Lung microvascular endothelial cell (primary cell): ENCODE measurements at regions not wholly inside any gene's neighbourhood (a gene's known extent, or its start where the extent isn't known, plus 50 kb on each side); places are given as distances from the start of the nearest gene placed in this dataset.
A peak's percentile ranks its signal among the peaks of the same experiment; 100 is the strongest.
"Not testable (repeated sequence)": the region's sequence is repeated elsewhere in the genome, so short reads cannot be mapped to it uniquely, and the experiment has no call there.

ENCODE experiments used
- DNase-seq, 2 donors: peaks; one replicate each; pipeline versions ENCODE4 v3.0.0 to v3.0.0-alpha.2; 2010; ENCODE audit warnings: low read depth in 2 of 2

DNA sequence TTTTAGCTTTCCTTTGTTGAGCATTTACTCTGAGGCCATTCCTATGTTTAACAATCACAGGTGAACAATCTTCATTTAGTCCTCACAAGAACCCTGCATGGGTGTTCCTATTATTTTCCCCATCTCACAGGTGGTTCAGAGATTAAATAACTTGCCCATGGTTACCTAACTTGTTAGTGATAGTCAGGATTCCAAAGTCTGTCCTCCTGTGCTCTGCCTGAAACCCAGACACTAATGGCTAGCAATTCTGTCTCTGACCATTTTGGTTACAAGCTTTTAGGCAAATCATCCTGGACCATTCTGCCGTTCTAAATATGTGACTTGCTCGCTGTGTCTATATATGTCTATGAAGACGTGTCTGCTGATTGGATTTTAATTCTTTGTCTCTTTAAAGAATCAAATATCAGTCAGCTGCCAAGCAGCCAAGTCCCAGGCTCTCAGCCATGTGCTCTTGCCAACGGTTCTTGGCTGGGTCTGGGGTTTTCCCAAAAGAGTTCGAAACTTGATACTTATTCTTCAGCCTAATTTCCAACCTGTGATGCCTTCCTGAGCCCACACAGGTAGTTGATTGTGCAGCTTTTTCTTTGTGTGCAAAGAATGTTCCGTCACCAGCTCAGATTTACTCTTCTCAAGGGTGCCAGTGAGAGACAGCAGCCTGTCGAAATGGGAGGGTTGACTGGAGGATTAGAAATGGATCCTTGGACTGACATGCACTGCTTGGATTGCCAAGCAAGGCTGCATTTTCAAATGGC, 121.7 kb downstream of the NREP start:
- DNase-seq: no peak

GRCh38 chr5:111631328-111631727, 119.0 kb upstream of the STARD4 start:
- DNase-seq: no peak

- DNase-seq: no peak
These were observed 116.6 kb upstream of the STARD4 start for GRCh38 chr5:111628901-111629300.

DNA sequence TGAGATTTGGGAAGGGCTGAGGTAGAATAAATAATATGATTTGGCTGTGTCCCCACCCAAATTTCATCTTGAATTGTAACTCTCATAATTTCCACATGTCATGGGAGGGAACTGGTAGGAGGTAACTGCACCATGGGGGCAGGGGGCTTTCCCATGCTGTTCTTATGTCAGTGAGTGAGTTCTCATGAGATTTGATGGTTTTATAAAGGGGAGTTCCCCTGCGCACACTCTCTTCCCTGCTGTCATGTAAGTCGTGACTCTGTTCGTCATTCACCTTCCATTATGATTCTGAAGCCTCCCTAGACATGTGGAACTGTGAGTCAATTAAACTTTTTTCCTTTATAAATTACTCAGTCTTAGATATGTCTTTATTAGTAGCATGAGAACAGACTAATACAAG, 115.5 kb upstream of the STARD4 start:
- DNase-seq: no peak

DNA sequence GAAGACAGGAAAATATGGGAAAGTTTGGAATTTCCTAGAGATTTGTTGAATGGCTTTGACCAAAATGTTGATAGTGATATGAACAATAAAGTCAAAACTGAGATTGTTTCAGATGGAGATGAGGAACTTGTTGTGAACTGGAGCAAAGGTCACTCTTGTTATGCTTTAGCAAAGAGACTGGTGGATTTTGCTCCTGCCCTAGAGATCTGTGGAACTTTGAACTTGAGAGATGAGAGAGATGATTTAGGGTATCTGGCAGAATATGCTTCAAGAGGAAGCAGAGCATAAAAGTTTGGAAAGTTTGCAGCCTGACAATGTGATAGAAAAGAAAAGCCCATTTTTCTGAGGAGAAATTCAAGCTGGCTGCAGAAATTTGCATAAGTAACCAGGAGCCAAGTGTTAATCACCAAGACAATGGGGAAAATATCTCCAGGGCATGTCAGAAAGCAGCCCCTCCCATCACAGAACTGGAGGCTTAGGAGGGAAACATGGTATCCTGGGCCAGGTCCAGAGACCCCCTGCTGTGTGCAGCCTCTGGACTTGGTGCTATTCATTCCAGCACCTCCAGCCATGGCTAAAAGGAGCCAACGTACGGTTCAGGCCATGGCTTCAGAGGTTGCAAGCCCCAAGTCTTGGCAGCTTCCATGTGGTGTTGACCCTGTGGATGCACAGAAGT, 114.3 kb upstream of the STARD4 start:
- DNase-seq: no peak

GRCh38 chr5:111618623-111619271, 106.4 kb upstream of the STARD4 start:
- no peak for DNase-seq

DNA sequence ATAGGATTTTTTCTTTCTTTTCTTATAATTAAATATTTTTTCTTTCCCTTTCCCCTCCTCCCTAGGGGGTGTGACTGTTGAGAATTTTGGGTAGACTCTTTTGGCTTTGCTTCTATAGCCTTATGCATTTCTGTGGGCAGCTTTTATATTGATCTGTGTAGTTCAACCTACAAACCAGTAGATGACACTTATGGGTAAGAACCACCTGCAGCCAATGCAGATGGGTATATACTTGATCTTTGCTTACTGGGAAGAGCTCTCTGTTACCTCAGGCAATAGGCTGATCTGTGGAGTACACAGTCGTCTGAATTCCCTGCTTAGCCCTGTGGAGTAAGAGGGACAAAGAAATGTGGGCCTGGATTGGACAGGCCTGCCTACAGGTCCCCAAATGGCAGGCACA, 102.7 kb upstream of the STARD4 start:
- no peak for DNase-seq

DNA sequence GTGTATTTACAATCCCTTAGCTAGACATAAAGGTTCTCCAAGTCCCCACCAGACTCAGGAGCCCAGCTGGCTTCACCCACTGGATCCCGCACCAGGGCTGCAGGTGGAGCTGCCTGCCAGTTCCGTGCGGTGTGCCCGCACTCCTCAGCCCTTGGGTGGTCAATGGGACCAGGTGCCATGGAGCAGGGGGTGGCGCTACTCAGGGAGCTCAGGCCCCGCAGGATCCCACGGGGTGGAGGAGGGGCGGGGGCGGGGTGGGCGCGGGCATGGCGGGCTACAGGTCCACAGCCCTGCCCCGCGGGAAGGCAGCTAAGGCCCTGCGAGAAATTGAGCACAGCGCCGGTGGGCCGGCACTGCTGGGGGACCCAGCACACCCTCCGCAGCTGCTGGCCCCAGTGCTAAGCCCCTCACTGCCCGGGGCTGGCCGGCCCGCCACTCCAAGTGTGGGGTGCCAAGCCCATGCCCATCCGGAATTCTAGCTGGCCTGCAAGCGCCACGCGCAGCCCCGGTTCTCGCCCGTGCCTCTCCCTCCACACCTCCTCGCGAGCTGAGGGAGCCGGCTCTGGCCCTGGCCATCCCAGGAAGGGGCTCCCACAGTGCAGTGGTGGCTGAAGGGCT, 99.8 kb upstream of the STARD4 start:
- not testable (repeated sequence) for DNase-seq

DNA sequence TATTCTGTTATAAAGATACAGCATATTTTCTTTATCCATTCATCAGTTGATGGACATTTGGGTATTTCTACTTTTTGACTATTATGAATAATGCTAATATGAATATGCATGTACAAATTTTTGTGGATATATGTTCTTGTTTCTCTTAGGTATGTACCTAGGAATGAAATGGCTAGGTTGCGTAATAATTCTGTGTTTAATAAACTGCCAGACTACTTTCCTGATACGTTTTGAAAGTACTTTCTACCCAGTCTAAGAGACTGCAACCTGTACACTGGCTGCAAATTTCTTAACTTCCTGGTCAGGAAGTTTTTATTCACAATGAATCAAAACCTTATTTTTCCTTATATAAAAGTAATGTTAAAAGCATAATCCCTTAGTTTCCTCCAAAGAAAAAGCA, 93.9 kb upstream of the STARD4 start:
- no peak for DNase-seq

GRCh38 chr5:111603446-111603827, 91.1 kb upstream of the STARD4 start:
- DNase-seq: no peak

DNA sequence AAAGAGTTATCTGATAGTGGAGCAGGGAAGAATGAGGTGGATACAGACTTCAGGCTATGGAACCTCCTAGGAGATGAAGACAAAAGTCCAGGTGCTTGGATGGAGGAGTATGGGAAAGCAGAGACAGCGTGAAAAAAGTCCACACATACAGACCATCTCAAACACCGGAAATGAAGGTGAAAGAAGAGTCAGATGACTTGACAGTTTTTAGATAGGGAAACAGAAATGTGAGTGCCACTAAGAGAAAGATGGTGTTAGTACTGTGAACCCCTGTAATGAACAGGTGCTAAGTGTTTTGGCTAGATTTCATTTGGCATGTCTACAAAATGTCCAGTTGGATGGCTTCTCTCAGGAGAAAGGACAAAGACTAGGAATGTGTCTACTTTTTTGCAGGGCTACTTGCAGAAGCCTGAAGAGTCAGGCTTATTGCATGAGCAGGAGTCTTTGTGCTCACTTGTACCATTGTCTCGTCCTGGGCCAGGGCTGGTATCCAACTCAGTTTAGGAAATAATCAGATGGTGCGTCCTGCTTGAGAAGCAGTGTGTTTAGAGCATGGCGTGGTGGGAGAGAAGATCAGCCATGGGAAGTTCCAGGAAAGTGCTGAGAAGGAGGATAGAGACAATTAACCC, 90.6 kb upstream of the STARD4 start:
- no peak for DNase-seq

DNA sequence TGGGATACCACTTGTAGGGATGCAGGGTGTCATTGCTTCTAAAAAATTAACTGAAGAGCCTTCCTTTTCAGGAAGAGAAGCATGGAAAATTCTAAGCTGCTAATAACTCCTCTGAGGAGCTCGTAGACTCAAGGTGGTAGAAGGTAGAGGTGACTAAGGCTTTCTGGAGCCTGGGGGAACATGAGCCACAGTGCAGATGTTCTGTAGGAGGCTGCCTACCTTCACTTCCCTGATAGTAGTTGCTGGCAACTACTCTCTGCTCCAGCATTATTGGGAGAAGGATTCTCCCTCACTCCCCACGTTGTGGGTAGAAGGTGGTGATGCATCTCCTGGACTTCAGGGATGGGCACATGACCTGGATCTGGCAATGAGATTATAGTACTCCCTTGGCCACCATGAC, 86.7 kb upstream of the STARD4 start:
- no peak for DNase-seq

GRCh38 chr5:111597491-111597890, 85.2 kb upstream of the STARD4 start:
- no peak for DNase-seq

GRCh38 chr5:111596705-111597104, 84.4 kb upstream of the STARD4 start:
- DNase-seq: no peak

GRCh38 chr5:111595425-111595824, 83.1 kb upstream of the STARD4 start:
- no peak for DNase-seq

- no peak for DNase-seq
These were observed 77.0 kb upstream of the STARD4 start for GRCh38 chr5:111589316-111589715.

- DNase-seq: no peak
These were observed 75.4 kb upstream of the STARD4 start for GRCh38 chr5:111587728-111588127.

DNA sequence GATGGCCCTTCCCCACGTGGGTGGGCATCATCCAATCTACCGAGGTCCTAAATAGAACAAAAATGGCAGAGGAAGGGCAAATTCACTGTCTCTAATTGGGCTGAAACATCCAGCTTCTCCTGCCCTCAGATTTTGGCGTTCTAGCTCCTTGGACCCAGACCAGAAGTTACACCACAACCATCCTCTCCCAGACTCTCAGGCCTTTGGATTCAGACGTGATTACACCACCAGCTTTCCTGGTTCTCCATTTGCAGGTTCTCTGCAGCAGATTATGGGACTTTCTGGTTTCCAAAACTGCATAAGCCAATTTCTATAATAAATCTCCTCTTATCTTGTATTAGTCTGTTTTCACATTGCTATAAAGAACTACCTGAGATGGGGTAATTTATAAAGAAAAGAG, 73.6 kb upstream of the STARD4 start:
- DNase-seq: no peak

DNA sequence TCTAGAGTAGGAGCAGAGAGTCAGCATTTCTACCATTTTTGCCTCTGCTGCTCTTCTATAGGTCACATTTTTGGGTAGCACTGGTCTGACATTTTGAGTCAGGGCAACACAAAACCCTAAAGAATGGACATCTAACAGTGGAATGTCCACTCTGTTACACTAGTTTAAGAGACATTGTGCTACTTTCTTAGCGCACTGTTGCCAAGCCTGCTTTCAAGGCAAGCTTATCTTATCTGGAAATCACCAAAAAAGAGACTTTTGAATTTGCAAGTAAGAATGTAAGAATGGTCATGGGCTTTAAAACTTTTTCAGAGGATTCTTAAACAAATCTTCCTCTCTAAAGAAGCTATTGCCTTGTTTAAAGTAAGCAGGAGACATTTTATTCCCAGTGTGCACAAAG, 73.0 kb upstream of the STARD4 start:
- no peak for DNase-seq

GRCh38 chr5:111584651-111585050, 72.3 kb upstream of the STARD4 start:
- peak in 1 of 2 donors; percentile 92 for DNase-seq

GRCh38 chr5:111583758-111584203, 71.4 kb upstream of the STARD4 start:
- no peak for DNase-seq
